Lower leg skin (tissue), 3 donors: ENCODE measurements at regions not wholly inside any gene's neighbourhood (a gene's known extent, or its start where the extent isn't known, plus 50 kb on each side); places are given as distances from the start of the nearest gene placed in this dataset.

Experiments used
- CTCF ChIP-seq, 3 donors: fragments of 450-650 bp; IDR thresholded peaks; one replicate each; pipeline ENCODE4 v1.5.1; 2016; ENCODE audit warnings: antibody characterized with exemption in 3 of 3, mild to moderate bottlenecking in 3 of 3, moderate library complexity in 2 of 3
- POLR2A ChIP-seq, 2 donors: fragments of 450-650 bp; IDR thresholded peaks; one replicate each; pipeline ENCODE4 v1.6.1; 2016 to 2017; ENCODE audit warnings: antibody characterized with exemption in 2 of 2, mild to moderate bottlenecking in 1 of 2, moderate library complexity in 1 of 2

GRCh38 chr22:22811016-22812009, 76.3 kb upstream of the IGLL5 start:
- no peak for TF ChIP-seq CTCF (IDR thresholded peaks at IDR 0.05)
- TF ChIP-seq POLR2A (IDR thresholded peaks at IDR 0.05): no peak
